VCaP (cell line): ENCODE measurements at regions not wholly inside any gene's neighbourhood (a gene's known extent, or its start where the extent isn't known, plus 50 kb on each side); places are given as distances from the start of the nearest gene placed in this dataset.

Source experiments
- H3K27ac ChIP-seq: fragments of 450-650 bp; 2 replicates; pipeline ENCODE4 v1.5.1; 2017
- TF ChIP-seq, protein P1 (sequence below): fragments of 450-650 bp; conservative IDR thresholded peaks from 2 replicates; pipeline ENCODE4 v1.5.1; 2017; ENCODE audit warnings: mild to moderate bottlenecking, moderate library complexity

DNA sequence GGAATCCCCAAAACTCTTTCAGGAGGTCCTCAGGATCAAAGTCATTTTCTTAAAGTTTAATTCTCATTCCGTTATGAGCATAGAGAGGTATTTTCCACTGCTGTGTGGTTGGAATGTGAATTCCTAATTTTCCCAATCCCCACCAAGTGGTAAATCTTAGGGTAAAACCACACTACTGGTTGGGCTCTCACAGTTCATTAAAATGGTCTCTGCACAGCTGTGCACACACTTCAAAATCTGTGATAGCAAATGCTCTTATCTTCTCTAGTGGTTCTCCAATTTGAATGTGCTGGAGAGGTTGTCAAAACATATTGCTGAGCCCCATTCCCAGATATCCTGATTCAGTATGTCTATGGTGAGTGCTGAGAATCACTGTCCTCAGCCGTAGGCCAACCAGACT lies 189.1 kb downstream of the BMP4 start:
- TF ChIP-seq, protein P1, sequence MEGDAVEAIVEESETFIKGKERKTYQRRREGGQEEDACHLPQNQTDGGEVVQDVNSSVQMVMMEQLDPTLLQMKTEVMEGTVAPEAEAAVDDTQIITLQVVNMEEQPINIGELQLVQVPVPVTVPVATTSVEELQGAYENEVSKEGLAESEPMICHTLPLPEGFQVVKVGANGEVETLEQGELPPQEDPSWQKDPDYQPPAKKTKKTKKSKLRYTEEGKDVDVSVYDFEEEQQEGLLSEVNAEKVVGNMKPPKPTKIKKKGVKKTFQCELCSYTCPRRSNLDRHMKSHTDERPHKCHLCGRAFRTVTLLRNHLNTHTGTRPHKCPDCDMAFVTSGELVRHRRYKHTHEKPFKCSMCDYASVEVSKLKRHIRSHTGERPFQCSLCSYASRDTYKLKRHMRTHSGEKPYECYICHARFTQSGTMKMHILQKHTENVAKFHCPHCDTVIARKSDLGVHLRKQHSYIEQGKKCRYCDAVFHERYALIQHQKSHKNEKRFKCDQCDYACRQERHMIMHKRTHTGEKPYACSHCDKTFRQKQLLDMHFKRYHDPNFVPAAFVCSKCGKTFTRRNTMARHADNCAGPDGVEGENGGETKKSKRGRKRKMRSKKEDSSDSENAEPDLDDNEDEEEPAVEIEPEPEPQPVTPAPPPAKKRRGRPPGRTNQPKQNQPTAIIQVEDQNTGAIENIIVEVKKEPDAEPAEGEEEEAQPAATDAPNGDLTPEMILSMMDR = no peak
- H3K27ac ChIP-seq = no peak overlapping the region

GRCh38 chr14:53766601-53767000 lies 190.0 kb downstream of the BMP4 start:
- TF ChIP-seq, protein P1 = no peak
- H3K27ac ChIP-seq = no peak overlapping the region

DNA sequence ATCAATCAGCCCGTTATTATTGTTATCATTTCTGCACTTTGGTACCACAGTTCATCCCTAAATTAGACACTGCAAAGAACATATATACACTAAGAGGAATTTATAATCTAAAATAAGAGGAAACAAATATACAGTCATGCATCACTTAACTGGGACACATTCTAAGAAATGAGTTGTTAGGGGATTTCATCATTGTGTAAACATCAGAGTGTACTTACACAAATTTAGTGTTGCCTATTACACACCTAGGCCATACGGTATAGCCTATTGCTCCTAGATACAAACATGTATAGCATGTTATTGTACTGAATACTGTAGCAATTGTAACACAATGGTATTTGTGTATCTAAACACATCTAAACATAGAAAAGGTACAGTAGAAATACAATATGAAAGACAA lies 190.5 kb downstream of the BMP4 start:
- TF ChIP-seq, protein P1 = no peak
- H3K27ac ChIP-seq = no peak overlapping the region

DNA sequence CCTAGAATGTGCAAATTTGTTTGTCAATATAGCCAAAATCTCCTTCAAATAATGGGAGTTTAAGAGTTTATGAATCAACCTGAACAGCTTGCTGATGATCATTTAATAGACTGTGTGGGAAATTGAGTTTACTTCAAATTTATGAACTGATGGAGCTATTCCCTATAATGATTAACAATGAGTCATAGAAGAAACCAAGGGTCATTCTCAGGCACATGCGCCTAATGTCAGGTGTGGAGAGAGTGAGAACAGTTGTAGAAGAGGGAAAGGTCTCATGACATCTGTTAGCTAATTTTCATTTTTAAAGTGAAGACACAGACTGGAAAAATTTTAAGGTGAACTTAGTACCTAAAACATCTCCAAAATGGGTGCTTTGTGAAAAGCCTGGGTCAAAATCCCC lies 191.8 kb downstream of the BMP4 start:
- TF ChIP-seq, protein P1 = no peak
- no peak overlapping the region for H3K27ac ChIP-seq

DNA sequence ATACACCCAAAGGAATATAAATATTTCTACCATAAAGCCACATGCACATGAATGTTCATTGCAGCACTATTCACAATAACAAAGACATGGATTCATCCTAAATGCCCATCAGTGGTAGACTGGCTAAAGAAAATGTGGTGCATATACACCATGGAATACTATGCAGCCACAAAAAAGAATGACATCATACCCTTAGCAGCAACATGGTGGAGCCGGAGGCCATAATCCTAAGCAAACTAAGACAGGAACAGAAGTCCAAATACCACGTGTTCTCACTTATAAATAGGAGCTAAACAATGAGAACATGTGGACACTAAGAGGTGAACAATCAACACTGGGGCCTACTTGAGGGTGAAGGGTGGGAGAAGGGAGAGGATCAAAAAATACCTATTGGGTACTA lies 198.5 kb downstream of the BMP4 start:
- TF ChIP-seq, protein P1 = no peak
- no peak overlapping the region for H3K27ac ChIP-seq

DNA sequence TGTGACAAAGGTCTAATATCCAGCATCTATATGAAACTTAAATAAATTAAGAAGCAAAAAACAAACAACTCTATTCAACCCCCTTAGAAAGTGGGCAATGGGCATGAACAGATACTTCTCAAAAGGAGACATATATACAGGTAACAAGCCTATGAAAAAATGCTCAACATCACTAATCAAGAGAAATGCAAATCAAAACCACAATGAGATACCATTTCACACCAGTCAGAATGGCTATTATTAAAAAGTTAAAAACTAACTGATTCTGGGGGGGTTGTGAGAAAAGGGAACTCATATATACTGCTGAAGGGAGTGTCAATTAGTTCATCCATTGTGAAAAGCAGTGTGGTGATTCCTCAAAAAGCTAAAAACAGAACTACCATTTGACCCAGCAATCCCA lies 198.9 kb downstream of the BMP4 start:
- TF ChIP-seq, protein P1 = no peak
- no peak overlapping the region for H3K27ac ChIP-seq

- no peak overlapping the region for H3K27ac ChIP-seq
- TF ChIP-seq, protein P1 = no peak
These were observed 205.0 kb downstream of the BMP4 start for GRCh38 chr14:53751650-53752049.

GRCh38 chr14:53748691-53749090 lies 207.9 kb downstream of the BMP4 start:
- H3K27ac ChIP-seq = no peak overlapping the region
- TF ChIP-seq, protein P1 = no peak
